MCF 10A (cell line): ENCODE measurements at regions not wholly inside any gene's neighbourhood (a gene's known extent, or its start where the extent isn't known, plus 50 kb on each side); places are given as distances from the start of the nearest gene placed in this dataset.

Source experiments
- BruUV-seq: library from RNA; stranded (reverse); fragments of 400-500 nt; replicated peaks from 2 replicates; lab custom pipeline; 2021; lab: Mats Ljungman, UMichigan
- CTCF ChIA-PET: fragments of 300-600 bp; sonication (Branson Sonifier 250); formaldehyde crosslinking; extraction: SDS; loops from one replicate; lab custom pipeline; 2021; ENCODE audit warnings: antibody characterized with exemption, inconsistent platforms; lab: Yijun Ruan, JAX
- POLR2A ChIA-PET: fragments of 300-600, 350-650 bp; sonication (Branson Sonifier 250); formaldehyde crosslinking; extraction: SDS; loops from one replicate; lab custom pipeline; 2020; ENCODE audit warnings: antibody characterized with exemption, inconsistent platforms; lab: Yijun Ruan, JAX
- DNase-seq: peaks from one replicate; pipeline ENCODE4 v3.0.0-alpha.2; 2018; ENCODE audit not compliant: unreplicated experiment
- H3K27ac Mint-ChIP-seq: one replicate; pipeline ENCODE4 v1.8.0; 2022; ENCODE audit warnings: mild to moderate bottlenecking, low read depth, mixed read lengths; ENCODE audit not compliant: unreplicated experiment
- H3K27me3 Mint-ChIP-seq: one replicate; pipeline ENCODE4 v1.8.0; 2022; ENCODE audit warnings: mixed read lengths; ENCODE audit not compliant: insufficient read depth, unreplicated experiment
- H3K36me3 Mint-ChIP-seq: one replicate; pipeline ENCODE4 v1.8.0; 2022; ENCODE audit warnings: mild to moderate bottlenecking, moderate library complexity, mixed read lengths; ENCODE audit not compliant: insufficient read depth, unreplicated experiment
- H3K4me1 Mint-ChIP-seq: one replicate; pipeline ENCODE4 v1.8.0; 2022; ENCODE audit warnings: mixed read lengths; ENCODE audit not compliant: insufficient read depth, unreplicated experiment
- H3K4me3 Mint-ChIP-seq: one replicate; pipeline ENCODE4 v1.8.0; 2022; ENCODE audit warnings: mild to moderate bottlenecking, moderate library complexity, mixed read lengths; ENCODE audit not compliant: unreplicated experiment
- H3K9me3 Mint-ChIP-seq: one replicate; pipeline ENCODE4 v1.8.0; 2022; ENCODE audit warnings: mixed read lengths; ENCODE audit not compliant: unreplicated experiment
- CTCF ChIP-seq: fragments of 200-600 bp; IDR thresholded peaks from one replicate; pipeline ENCODE4 v1.8.0; 2022; ENCODE audit warnings: antibody characterized with exemption, mild to moderate bottlenecking; ENCODE audit not compliant: unreplicated experiment
- intact Hi-C: fragments of 100-400 bp; cut with micrococcal nuclease; formaldehyde crosslinking; loops from 2 replicates; pipeline ENCODE4 v1.14.1; 2022

- Mint-ChIP-seq H3K27ac (no peak overlapping the region), H3K36me3 (no peaks in the 10 kb centered on the region), H3K4me3 (no peak overlapping the region), H3K4me1 (no peaks in the 10 kb centered on the region), H3K9me3 (peaks cover 19% of the 10 kb centered on the region), H3K27me3 (no peaks in the 10 kb centered on the region)
- DNase-seq = no peak
- ChIA-PET CTCF (no interaction called here), POLR2A (no interaction called here)
- TF ChIP-seq CTCF = no peak
- no TSS peak for BruUV-seq
- intact Hi-C loops = no loop called here
Measured at GRCh38 chrX:6661736-6662135, 126.8 kb upstream of the VCX3A start.

DNA sequence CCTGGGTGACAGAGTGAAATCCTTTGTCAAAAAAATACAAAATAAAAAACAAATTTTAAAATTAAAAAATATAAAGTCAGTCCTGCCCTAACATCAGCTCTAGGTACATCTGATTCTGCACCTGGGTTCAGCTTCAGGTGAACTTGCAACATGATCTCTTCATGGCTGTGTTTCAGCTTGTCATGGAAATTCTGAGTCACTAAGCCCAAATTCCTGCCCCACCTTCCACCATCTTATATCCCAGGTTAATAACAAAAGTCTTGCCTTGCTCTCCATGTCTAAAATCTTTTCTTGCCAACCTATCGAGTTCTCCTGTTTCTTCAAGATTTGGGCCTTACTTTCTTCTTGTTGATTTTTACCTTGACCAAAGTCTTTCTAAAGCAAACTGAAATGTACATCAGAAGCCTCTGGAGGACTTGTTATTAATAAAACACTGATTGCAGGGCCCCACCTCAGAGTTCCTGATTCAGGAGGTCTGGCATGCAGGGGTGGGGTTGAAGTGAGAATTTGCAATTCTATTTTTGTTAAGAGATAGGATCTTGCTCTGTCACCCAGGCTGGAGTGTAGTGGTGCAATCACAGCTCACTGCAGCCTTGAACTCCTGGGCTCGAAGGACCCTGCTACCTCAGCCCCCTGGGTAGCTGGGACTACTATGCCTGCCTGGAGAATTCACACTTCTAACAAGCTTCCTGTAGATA lies 125.8 kb upstream of the VCX3A start:
- Mint-ChIP-seq H3K9me3 (peaks cover 23% of the 10 kb centered on the region), H3K36me3 (no peaks in the 10 kb centered on the region), H3K27ac (no peak overlapping the region), H3K4me1 (no peaks in the 10 kb centered on the region), H3K4me3 (no peak overlapping the region), H3K27me3 (no peaks in the 10 kb centered on the region)
- DNase-seq = peak; percentile 2
- intact Hi-C loops = no loop called here
- no TSS peak for BruUV-seq
- POLR2A ChIA-PET = no interaction called here
- TF ChIP-seq CTCF = no peak
- CTCF ChIA-PET = interaction anchor here (0.7 kb wide), 1 partner anchor 224 kb away, joined by 3 read pairs; no protein-coding TSS in a partner anchor

DNA sequence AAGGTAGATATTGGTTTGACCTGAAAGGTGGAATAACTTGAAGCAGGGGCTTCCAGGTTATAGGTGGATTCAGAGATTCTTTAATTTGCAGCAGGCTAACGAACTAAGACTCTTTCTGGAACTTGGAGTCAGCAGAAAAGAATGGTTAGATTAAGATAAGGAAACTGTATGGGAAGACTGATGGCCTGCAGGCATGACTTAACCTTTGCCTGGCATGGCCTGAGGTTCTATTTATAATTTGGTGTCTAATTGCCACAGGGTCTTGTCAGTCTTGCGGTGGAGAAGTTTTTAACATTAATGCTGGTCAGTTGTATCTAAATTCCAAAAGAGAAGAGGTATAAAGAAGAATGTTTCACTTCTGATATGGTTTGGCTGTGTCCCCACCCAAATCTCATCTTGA lies 110.3 kb upstream of the VCX3A start:
- POLR2A ChIA-PET = no interaction called here
- BruUV-seq = no TSS peak

GRCh38 chrX:6644411-6644810 lies 109.5 kb upstream of the VCX3A start:
- peaks cover 30% of the 10 kb centered on the region for H3K9me3 Mint-ChIP-seq
- ChIA-PET CTCF (no interaction called here), POLR2A (no interaction called here)
- no peaks in the 10 kb centered on the region for H3K4me1 Mint-ChIP-seq
- no peaks in the 10 kb centered on the region for H3K36me3 Mint-ChIP-seq
- no peak overlapping the region for H3K4me3 Mint-ChIP-seq
- H3K27ac Mint-ChIP-seq = no peak overlapping the region
- DNase-seq = no peak
- TF ChIP-seq CTCF = no peak
- intact Hi-C loops = no loop called here
- H3K27me3 Mint-ChIP-seq = no peaks in the 10 kb centered on the region
- BruUV-seq = no TSS peak

More for the DNA sequence above, 110.3 kb upstream of the VCX3A start:
- Mint-ChIP-seq H3K27ac (no peak overlapping the region), H3K4me3 (no peak overlapping the region), H3K36me3 (no peaks in the 10 kb centered on the region), H3K27me3 (no peaks in the 10 kb centered on the region), H3K9me3 (peaks cover 31% of the 10 kb centered on the region), H3K4me1 (no peaks in the 10 kb centered on the region)
- no peak for DNase-seq
- CTCF ChIA-PET = no interaction called here
- intact Hi-C loops = no loop called here
- no peak for TF ChIP-seq CTCF
